HepG2 (cell line): ENCODE measurements at regions not wholly inside any gene's neighbourhood (a gene's known extent, or its start where the extent isn't known, plus 50 kb on each side); places are given as distances from the start of the nearest gene placed in this dataset.

Experiments used
- ATAC-seq: fragments of 200-7000 bp; cut with Tn5 transposase; 3 replicates; pipeline ENCODE4 v1.9.1; 2020; ENCODE audit warnings: mild to moderate bottlenecking, moderate library complexity
- BruUV-seq: library from RNA; stranded (reverse); fragments of 400-500 nt; replicated peaks from 2 replicates; lab custom pipeline; 2021; lab: Mats Ljungman, UMichigan
- CTCF ChIA-PET: fragments of 300-600 bp; formaldehyde crosslinking; extraction: SDS; loops from one replicate; lab custom pipeline; 2021; ENCODE audit warnings: low total read pairs, inconsistent platforms, low intra/inter-chr PET ratio; lab: Yijun Ruan, JAX
- POLR2A ChIA-PET: fragments of 350-600 bp; sonication (Branson Sonifier 250); formaldehyde crosslinking; loops from one replicate; lab custom pipeline; 2020; ENCODE audit warnings: antibody characterized with exemption, inconsistent platforms; lab: Yijun Ruan, JAX
- DNase-seq: peaks from one replicate; pipeline ENCODE4 v3.0.0-alpha.2; 2015; ENCODE audit warnings: low spot score
- FAIRE-seq: peaks from 3 replicates; lab custom pipeline; 2011; peaks lifted over from hg19 to GRCh38; lab: Jason Lieb, UNC
- H2AFZ ChIP-seq: one replicate; pipeline ENCODE4 v1.6.1; 2011; ENCODE audit warnings: low read length, inconsistent platforms
- H3K27ac ChIP-seq: fragments of 300-600 bp; 3 replicates; pipeline ENCODE4 v1.8.0; 2011; ENCODE audit warnings: mixed run types, mild to moderate bottlenecking, mixed read lengths, low read length, inconsistent platforms; ENCODE audit not compliant: insufficient read depth; ENCODE audit errors: extremely low read length
- H3K27me3 ChIP-seq, 2 experiments: fragments of 200-600 bp in 1 of 2; 2 replicates in 1 of 2; 3 replicates in 1 of 2; pipeline versions ENCODE4 v1.6.0 to v1.8.0; 2011; ENCODE audit warnings: low read length in 2 of 2, mild to moderate bottlenecking in 2 of 2, moderate library complexity in 2 of 2, inconsistent platforms in 1 of 2; ENCODE audit not compliant: insufficient read depth in 2 of 2, control insufficient read depth in 1 of 2
- H3K36me3 ChIP-seq, 2 experiments: fragments of 200-600 bp in 1 of 2; replicated peaks in 1 of 2; 2 replicates in 1 of 2; 3 replicates in 1 of 2; pipeline versions ENCODE4 v1.5.1 to v1.8.0; 2011; ENCODE audit warnings: low read length in 2 of 2, inconsistent platforms in 1 of 2; ENCODE audit not compliant: insufficient read depth in 2 of 2, control insufficient read depth in 1 of 2
- H3K4me1 ChIP-seq: 2 replicates; pipeline ENCODE4 v1.5.1; 2012; ENCODE audit warnings: low read length, inconsistent platforms; ENCODE audit not compliant: insufficient read depth
- H3K4me2 ChIP-seq: 2 replicates; pipeline ENCODE4 v1.6.0; 2011; ENCODE audit warnings: low read depth, low read length, inconsistent platforms
- H3K4me3 ChIP-seq, 3 experiments: fragments of 200-600 bp in 1 of 3; sonication (generic), shearing (Covaris generic) in 1 of 3; replicated peaks in 1 of 3; 2 replicates each; pipeline ENCODE4 v1.5.1; 2011 to 2016; ENCODE audit warnings: low read length in 3 of 3, inconsistent platforms in 2 of 3, low read depth in 2 of 3, mild to moderate bottlenecking in 2 of 3, control low read depth in 1 of 3, mixed read lengths in 1 of 3; ENCODE audit not compliant: insufficient read depth in 1 of 3
- H3K79me2 ChIP-seq: one replicate; pipeline ENCODE4 v1.6.1; 2011; ENCODE audit warnings: low read length, inconsistent platforms; ENCODE audit not compliant: insufficient read depth
- H3K9ac ChIP-seq: 2 replicates; pipeline ENCODE4 v1.6.0; 2011; ENCODE audit warnings: mild to moderate bottlenecking, low read depth, low read length, inconsistent platforms; ENCODE audit not compliant: insufficient read depth
- H3K9me3 ChIP-seq: 2 replicates; pipeline ENCODE4 v1.5.1; 2012; ENCODE audit warnings: mild to moderate bottlenecking, low read length
- H4K20me1 ChIP-seq: 2 replicates; pipeline ENCODE4 v1.6.0; 2011; ENCODE audit warnings: inconsistent platforms, mild to moderate bottlenecking, low read length, moderate library complexity; ENCODE audit not compliant: insufficient read depth
- FOXK1 ChIP-seq: sonication (generic); formaldehyde crosslinking; IDR thresholded peaks from 2 replicates; pipeline ENCODE4 v1.4.0; 2020; ENCODE audit warnings: low read depth, missing genetic modification reagents, borderline replicate concordance
- IKZF5 ChIP-seq: IDR thresholded peaks from 2 replicates; pipeline ENCODE4 v1.6.1; 2018; ENCODE audit warnings: missing genetic modification reagents, mild to moderate bottlenecking, missing compliant biosample characterization
- KDM3A ChIP-seq: IDR thresholded peaks from 2 replicates; pipeline ENCODE4 v1.6.1; 2018; ENCODE audit warnings: low read depth, missing compliant biosample characterization
- LBX2 ChIP-seq: sonication (generic); formaldehyde crosslinking; IDR thresholded peaks from 2 replicates; pipeline ENCODE4 v1.5.0; 2020; ENCODE audit warnings: missing genetic modification reagents, mild to moderate bottlenecking, borderline replicate concordance
- MEIS2 ChIP-seq: sonication (generic); formaldehyde crosslinking; IDR thresholded peaks from 2 replicates; pipeline ENCODE4 v1.9.0; 2021; ENCODE audit warnings: mild to moderate bottlenecking, missing genetic modification reagents
- ZBTB34 ChIP-seq: sonication (generic); formaldehyde crosslinking; IDR thresholded peaks from 2 replicates; pipeline ENCODE4 v1.8.0; 2022; ENCODE audit warnings: mild to moderate bottlenecking, missing genetic modification reagents
- ZBTB39 ChIP-seq: sonication (generic); formaldehyde crosslinking; IDR thresholded peaks from 2 replicates; pipeline ENCODE4 v1.5.0; 2020; ENCODE audit warnings: missing genetic modification reagents
- ZFP41 ChIP-seq: sonication (generic); formaldehyde crosslinking; IDR thresholded peaks from 2 replicates; pipeline ENCODE4 v1.4.0; 2020; ENCODE audit warnings: mild to moderate bottlenecking, missing genetic modification reagents, borderline replicate concordance
- ZNF142 ChIP-seq: sonication (generic); formaldehyde crosslinking; IDR thresholded peaks from 2 replicates; pipeline ENCODE4 v1.4.0; 2020; ENCODE audit warnings: missing genetic modification reagents
- in situ Hi-C: cut with HindIII; loops from 2 replicates; pipeline ENCODE4 v1.10.0; 2017; ENCODE audit warnings: low pct_unique_long_range_greater_than_20kb; ENCODE audit not compliant: extremely low pct_ligation_motif_present
- intact Hi-C: fragments of 100-400 bp; cut with micrococcal nuclease; formaldehyde crosslinking; loops from one replicate; pipeline ENCODE4 v1.10.0; 2022; ENCODE audit not compliant: unreplicated experiment

- TF ChIP-seq ZNF142 (no peak), FOXK1 (CRISPR knock-in tag) (no peak), MEIS2 (no peak), IKZF5 (no peak), ZFP41 (CRISPR knock-in tag) (no peak), LBX2 (CRISPR knock-in tag) (no peak)
Observed at GRCh38 chr3:94398036-94398435, 335.2 kb downstream of the NSUN3 start (continued).

- no peaks in the 10 kb centered on the region for H3K79me2 ChIP-seq
- ChIA-PET CTCF (no interaction called here), POLR2A (no interaction called here)
- no peak overlapping the region for H3K4me3 ChIP-seq
- ATAC-seq (no peak), DNase-seq (no peak), FAIRE-seq (no peak)
- H4K20me1 ChIP-seq = no peaks in the 10 kb centered on the region
- no peaks in the 10 kb centered on the region for H3K36me3 ChIP-seq
- H3K4me1 ChIP-seq = no peaks in the 10 kb centered on the region
- H3K27ac ChIP-seq = no peak overlapping the region
- no peaks in the 10 kb centered on the region for H3K27me3 ChIP-seq
- H3K4me2 ChIP-seq = no peak overlapping the region
- no TSS peak for BruUV-seq
- no peak overlapping the region for H2AFZ ChIP-seq
- no peak overlapping the region for H3K9ac ChIP-seq
- intact Hi-C loops = no loop called here
- TF ChIP-seq ZBTB39 (CRISPR knock-in tag) (no peak), ZBTB34 (no peak), KDM3A (CRISPR knock-in tag) (no peak)
- no peaks in the 10 kb centered on the region for H3K9me3 ChIP-seq
- in situ Hi-C loops = no loop called here
Observed at GRCh38 chr3:94401466-94401865, 338.6 kb downstream of the NSUN3 start.
